Activated naive CD8-positive, alpha-beta T cell treated with anti-CD3 and anti-CD28 coated beads, Interleukin-2, amount 50 U/mL, for 24 hours (primary cell): ENCODE measurements at regions not wholly inside any gene's neighbourhood (a gene's known extent, or its start where the extent isn't known, plus 50 kb on each side); places are given as distances from the start of the nearest gene placed in this dataset.

Experiments
- ATAC-seq: fragments of 150-1000 bp; cut with Tn5 transposase; one replicate; pipeline ENCODE4 v1.10.0; 2021
- DNase-seq: peaks from one replicate; pipeline ENCODE4 v3.0.0; 2021
- H3K27ac Mint-ChIP-seq: one replicate; pipeline ENCODE4 v1.8.0; 2021; ENCODE audit warnings: mild to moderate bottlenecking, mixed read lengths
- H3K27me3 Mint-ChIP-seq: one replicate; pipeline ENCODE4 v1.8.0; 2021; ENCODE audit warnings: mixed read lengths
- H3K36me3 Mint-ChIP-seq: one replicate; pipeline ENCODE4 v1.8.0; 2021; ENCODE audit warnings: low read depth, mixed read lengths
- H3K4me1 Mint-ChIP-seq: one replicate; pipeline ENCODE4 v1.8.0; 2021; ENCODE audit warnings: mixed read lengths
- H3K4me3 Mint-ChIP-seq: one replicate; pipeline ENCODE4 v1.8.0; 2021; ENCODE audit warnings: mild to moderate bottlenecking, moderate library complexity, mixed read lengths
- H3K9me3 Mint-ChIP-seq: one replicate; pipeline ENCODE4 v1.8.0; 2021; ENCODE audit warnings: mixed read lengths

DNA sequence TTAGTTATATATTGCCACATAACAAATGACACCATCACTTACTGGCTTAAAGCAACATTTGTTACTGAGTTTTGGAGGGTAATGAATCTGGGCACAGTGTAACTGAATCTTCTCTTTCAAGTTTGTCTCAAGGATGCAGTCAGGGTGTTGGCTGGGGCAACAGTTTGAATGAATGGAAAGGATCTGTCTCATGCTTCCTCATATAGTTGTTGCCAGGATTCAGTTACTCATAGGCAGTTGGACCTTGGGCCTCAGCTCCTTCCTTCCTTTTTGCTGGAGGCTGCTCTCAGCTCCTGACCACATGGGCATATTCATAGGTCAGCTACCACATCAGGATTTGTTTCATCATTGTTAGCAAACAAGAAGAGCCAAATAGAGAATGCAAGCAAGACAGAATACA is 466.1 kb upstream of the MC4R start:
- no peak overlapping the region for H3K4me3 Mint-ChIP-seq
- H3K27me3 Mint-ChIP-seq, result no peaks in the 10 kb centered on the region
- DNase-seq (no peak), ATAC-seq (no peak)
- no peaks in the 10 kb centered on the region for H3K36me3 Mint-ChIP-seq
- no peaks in the 10 kb centered on the region for H3K4me1 Mint-ChIP-seq
- H3K9me3 Mint-ChIP-seq, result peaks cover 13% of the 10 kb centered on the region
- no peak overlapping the region for H3K27ac Mint-ChIP-seq

DNA sequence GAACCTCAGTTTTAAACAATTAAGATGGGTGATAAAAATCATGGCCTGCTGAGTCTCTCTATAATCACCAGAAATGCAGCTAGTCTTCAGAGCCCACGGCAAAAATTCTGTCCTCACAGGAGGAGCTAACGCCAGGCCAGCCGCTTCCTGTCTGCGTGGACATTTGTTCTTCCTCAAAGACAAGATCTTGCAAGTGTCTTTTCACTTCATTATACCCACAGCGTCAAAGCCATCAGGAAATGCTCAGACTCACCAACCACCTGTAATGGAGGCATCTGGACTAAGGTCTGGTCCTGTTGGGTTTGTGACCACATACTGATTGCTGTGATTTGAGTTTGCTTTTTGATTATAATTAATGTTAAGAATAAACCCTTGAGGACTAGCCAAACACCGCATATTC is 473.8 kb upstream of the MC4R start:
- Mint-ChIP-seq H3K36me3 (no peaks in the 10 kb centered on the region), H3K27ac (no peak overlapping the region), H3K27me3 (no peaks in the 10 kb centered on the region), H3K9me3 (peaks cover 9% of the 10 kb centered on the region), H3K4me1 (no peaks in the 10 kb centered on the region), H3K4me3 (no peak overlapping the region)
- no peak for ATAC-seq
- DNase-seq, result no peak

DNA sequence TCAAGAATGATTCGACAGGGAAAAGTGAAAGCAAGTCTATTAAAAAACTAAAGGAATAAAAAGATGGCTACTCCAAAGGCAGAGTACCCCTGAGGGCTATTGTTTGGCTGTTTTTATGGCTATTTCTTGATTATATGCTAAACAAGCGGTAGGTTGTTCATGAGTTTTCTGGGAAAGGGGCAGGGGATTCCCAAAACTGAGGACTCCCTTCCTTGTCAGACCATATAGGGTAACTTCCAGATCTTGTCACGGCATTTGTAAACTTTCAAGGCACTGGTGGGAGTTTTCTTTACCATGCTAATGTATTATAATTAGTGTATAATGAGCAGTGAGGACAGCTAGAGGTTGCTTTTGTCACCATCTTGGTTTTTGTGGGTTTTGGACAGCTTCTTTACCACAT is 474.9 kb upstream of the MC4R start:
- H3K27me3 Mint-ChIP-seq, result no peaks in the 10 kb centered on the region
- no peak overlapping the region for H3K27ac Mint-ChIP-seq
- DNase-seq, result no peak
- peaks cover 8% of the 10 kb centered on the region for H3K9me3 Mint-ChIP-seq
- no peak for ATAC-seq
- H3K36me3 Mint-ChIP-seq, result no peaks in the 10 kb centered on the region
- H3K4me3 Mint-ChIP-seq, result no peak overlapping the region
- no peaks in the 10 kb centered on the region for H3K4me1 Mint-ChIP-seq

DNA sequence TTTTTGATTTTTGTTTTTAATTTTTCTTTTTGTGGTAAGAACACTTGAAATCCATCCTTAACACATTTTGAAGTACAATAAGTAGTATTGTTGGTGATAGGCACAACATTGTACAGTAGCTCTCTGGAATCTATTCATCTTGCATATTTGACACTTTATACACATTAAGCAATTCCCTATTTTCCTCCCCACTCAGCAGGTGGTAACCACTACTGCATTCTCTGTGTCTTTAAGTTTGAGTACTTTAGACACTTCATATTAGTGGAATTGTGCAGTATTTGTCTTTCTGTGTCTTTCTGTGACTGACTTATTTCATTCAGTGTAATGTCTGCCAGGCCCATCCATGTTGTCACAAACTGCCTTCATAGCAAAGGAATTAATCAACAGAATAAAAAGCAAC is 471.7 kb upstream of the CDH20 start:
- Mint-ChIP-seq H3K4me1 (no peaks in the 10 kb centered on the region), H3K9me3 (no peaks in the 10 kb centered on the region), H3K27me3 (no peaks in the 10 kb centered on the region), H3K4me3 (no peak overlapping the region), H3K27ac (no peak overlapping the region), H3K36me3 (no peaks in the 10 kb centered on the region)
- ATAC-seq (no peak), DNase-seq (no peak)

DNA sequence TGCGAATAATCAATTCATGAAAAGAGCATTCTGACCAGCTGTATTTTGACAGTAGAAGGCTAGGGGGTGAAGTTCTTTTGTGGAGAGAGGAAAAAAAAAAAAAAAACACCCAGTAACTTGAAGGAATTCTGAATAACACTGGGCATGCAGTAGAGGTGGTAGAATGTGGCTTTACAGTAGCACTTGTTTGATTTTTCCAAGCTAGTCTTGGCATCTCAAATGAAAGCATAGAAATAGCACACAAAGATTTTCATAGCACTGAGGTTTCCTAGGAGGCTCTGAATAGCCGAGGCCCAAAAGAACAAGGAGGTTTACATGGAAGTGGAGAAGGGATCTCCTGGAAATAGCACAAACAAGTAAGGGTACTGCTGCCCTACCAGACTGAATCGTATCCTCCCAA is 470.2 kb upstream of the CDH20 start:
- H3K27ac Mint-ChIP-seq, result no peak overlapping the region
- ATAC-seq (no peak), DNase-seq (no peak)
- H3K36me3 Mint-ChIP-seq, result no peaks in the 10 kb centered on the region
- H3K9me3 Mint-ChIP-seq, result no peaks in the 10 kb centered on the region
- no peak overlapping the region for H3K4me3 Mint-ChIP-seq
- H3K4me1 Mint-ChIP-seq, result no peaks in the 10 kb centered on the region
- no peaks in the 10 kb centered on the region for H3K27me3 Mint-ChIP-seq

DNA sequence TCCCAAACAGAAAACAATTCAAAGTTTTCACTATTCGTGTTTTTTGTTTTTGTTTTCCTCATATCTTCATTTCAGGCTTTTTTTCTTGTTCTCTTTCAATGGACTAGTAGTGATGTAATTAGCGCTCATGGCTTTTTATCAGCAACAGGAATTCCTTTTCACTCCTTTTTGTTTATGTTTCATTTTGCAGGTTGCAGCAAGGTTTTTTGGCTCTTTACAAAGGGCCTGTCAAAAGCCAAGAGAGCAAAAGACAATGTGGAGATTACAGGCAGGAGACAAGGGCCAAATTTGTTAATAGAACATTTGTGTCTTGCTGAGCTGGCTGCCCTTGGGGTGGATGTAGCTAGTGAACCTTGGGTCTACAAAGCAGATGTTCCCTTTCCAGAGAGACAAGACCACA is 467.4 kb upstream of the CDH20 start:
- DNase-seq (no peak), ATAC-seq (no peak)
- H3K27me3 Mint-ChIP-seq, result no peaks in the 10 kb centered on the region
- no peaks in the 10 kb centered on the region for H3K36me3 Mint-ChIP-seq
- no peak overlapping the region for H3K4me3 Mint-ChIP-seq
- no peaks in the 10 kb centered on the region for H3K9me3 Mint-ChIP-seq
- no peak overlapping the region for H3K27ac Mint-ChIP-seq
- H3K4me1 Mint-ChIP-seq, result no peaks in the 10 kb centered on the region

DNA sequence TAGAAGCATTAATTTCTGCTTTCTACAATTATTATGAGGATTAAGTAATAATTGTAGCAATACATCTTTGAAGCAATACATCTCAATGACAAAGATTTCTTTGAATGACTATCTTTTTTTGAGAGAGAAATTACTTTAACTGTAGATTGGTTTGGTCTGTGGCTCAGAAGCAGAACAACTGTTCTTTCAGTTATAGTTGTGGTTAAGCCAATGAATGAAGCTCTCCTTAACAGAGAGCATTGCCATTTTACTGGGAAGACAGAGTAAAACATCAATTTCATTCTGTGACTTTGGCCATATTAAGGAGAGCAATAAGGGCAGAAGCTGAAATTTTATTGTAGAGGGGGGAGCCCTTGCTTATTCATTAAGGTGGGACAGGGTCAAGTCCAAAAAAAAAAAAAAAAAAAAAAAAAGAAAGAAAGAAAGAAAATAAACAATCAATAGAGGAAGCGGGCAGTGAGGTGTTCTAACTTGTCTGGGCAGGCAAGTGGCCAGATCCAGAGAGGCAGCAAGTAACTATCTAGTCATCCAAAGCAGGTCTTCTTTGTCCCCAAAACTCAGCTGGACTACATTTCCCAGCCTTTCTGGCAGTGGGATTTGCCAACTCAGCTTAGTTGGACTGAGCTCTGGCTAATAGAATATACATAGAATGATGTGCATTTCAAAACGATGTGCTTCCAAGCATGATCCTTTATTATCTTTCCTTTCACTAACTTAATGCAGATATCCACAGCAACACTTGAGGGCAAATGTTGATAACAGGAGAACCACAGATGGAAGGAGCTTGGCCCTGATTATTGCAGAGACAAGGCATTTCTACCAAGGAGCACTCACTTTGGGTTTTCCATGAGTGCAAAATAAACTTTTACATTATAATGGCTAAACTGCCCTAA is 462.7 kb upstream of the CDH20 start:
- Mint-ChIP-seq H3K27ac (no peak overlapping the region), H3K9me3 (no peaks in the 10 kb centered on the region), H3K4me3 (no peak overlapping the region), H3K4me1 (no peaks in the 10 kb centered on the region), H3K36me3 (no peaks in the 10 kb centered on the region), H3K27me3 (no peaks in the 10 kb centered on the region)
- DNase-seq (no peak), ATAC-seq (no peak)

DNA sequence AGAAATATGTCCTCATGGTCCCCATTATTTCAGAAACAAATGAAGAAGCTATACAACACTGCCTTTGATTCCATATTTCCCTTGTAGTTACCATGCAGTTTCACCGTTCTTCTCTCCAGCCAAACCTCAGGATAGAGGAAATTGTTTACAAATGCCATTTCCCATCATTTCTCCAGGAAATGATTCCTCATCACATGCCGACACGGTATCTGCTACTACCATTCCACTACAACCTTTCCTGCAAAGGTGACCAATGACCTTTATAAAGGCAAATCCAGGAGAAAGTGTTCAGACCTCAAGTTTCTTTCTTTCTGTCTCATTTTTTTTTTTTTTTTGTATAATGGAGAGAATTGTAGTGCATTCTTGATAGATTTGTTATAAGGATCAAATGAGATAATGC is 460.8 kb upstream of the CDH20 start:
- no peak overlapping the region for H3K4me3 Mint-ChIP-seq
- DNase-seq, result no peak
- H3K36me3 Mint-ChIP-seq, result no peaks in the 10 kb centered on the region

DNA sequence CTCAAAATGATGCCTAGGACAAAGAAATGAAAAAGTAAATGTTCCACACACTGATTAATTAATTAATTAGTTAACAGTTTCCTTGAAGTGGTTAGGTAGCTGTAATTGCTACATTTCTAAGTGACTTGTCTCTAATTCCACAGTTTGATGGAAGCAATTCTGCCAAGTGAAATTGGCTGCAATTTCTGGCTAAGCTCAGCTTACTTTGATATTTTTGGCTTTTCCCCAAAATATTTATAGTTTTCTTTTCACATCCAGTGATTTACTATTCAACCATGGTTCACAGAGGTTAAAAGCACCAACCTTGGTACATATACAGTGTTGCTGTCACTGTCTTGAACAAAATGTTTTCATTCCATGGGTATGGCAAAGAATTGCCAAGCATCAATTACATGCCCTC is 459.5 kb upstream of the CDH20 start:
- Mint-ChIP-seq H3K27ac (no peak overlapping the region), H3K36me3 (no peaks in the 10 kb centered on the region), H3K27me3 (no peaks in the 10 kb centered on the region), H3K9me3 (no peaks in the 10 kb centered on the region), H3K4me3 (no peak overlapping the region), H3K4me1 (no peaks in the 10 kb centered on the region)
- ATAC-seq (no peak), DNase-seq (no peak)

More for the DNA sequence above, 460.8 kb upstream of the CDH20 start:
- H3K9me3 Mint-ChIP-seq, result no peaks in the 10 kb centered on the region
- no peak for ATAC-seq
- H3K27ac Mint-ChIP-seq, result no peak overlapping the region
- H3K4me1 Mint-ChIP-seq, result no peaks in the 10 kb centered on the region
- no peaks in the 10 kb centered on the region for H3K27me3 Mint-ChIP-seq

DNA sequence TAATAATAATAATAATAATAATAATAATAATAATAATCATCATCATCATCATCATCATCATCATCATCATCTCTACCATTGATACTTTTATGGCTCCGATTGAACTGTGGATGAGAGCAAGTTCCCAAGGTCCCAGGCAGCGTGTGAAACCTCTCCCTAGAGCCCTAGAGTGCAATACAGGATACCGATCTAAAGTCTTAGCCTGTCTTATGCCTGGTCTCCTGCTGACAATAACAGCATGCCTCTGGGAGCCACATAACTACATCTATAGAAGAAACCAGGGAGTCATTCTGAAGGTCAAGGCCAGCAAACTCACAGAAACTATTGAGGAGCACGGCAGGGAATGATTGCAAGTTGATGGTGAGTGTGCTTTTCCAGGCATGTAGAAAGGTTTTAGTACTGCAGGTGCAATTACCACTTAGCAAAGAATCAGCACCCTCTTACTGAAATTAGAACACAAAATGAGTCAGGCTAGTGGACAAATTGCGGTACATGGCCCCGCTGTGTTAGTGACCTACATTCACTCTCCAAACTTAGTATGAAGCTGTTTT is 457.2 kb upstream of the CDH20 start:
- no peak for DNase-seq
- no peaks in the 10 kb centered on the region for H3K27me3 Mint-ChIP-seq
- ATAC-seq, result no peak
- no peak overlapping the region for H3K4me3 Mint-ChIP-seq
- no peaks in the 10 kb centered on the region for H3K4me1 Mint-ChIP-seq
- no peaks in the 10 kb centered on the region for H3K36me3 Mint-ChIP-seq
- H3K9me3 Mint-ChIP-seq, result no peaks in the 10 kb centered on the region
- no peak overlapping the region for H3K27ac Mint-ChIP-seq

DNA sequence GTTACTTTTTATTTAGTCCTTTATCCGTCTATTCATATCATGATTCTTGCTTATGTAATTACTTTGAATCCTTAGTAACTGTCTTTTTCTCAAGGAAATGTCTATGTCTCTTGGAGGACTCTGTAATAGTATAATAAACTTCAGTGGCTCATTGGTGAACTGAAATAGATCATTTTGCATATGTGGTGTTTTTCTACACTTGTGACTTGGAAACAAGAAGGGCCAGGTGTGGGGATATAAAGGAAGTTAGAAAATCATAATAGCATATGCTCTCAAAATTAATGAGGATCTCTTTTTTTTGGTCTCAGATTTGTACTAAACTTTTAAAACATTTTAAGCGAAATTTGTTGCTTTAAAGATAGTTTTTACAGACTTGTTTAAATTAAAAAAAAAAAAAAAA is 453.0 kb upstream of the CDH20 start:
- no peaks in the 10 kb centered on the region for H3K4me1 Mint-ChIP-seq
- H3K9me3 Mint-ChIP-seq, result peaks cover 10% of the 10 kb centered on the region
- no peaks in the 10 kb centered on the region for H3K27me3 Mint-ChIP-seq
- H3K36me3 Mint-ChIP-seq, result no peaks in the 10 kb centered on the region
- H3K27ac Mint-ChIP-seq, result no peak overlapping the region
- no peak overlapping the region for H3K4me3 Mint-ChIP-seq
- DNase-seq (no peak), ATAC-seq (no peak)

DNA sequence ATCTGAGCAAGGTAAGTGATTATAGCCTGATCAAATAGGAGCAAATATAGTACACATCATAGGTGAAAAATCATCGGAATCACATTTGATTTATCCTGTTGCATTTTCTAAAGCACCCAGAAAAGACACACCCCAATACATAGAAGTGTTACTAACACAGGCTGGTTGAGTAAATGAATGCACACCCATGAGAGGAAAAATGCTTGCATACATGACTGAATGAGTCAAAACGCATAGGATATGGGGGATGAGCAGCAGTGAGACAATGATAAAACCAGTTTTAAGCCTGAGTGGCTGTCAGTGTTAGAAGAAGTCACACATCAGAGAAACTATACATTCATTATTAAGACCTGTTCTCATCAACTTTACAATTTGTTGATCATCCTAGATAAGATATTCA is 449.6 kb upstream of the CDH20 start:
- peaks cover 10% of the 10 kb centered on the region for H3K9me3 Mint-ChIP-seq
- no peaks in the 10 kb centered on the region for H3K27me3 Mint-ChIP-seq
- no peaks in the 10 kb centered on the region for H3K4me1 Mint-ChIP-seq
- DNase-seq, result no peak
- H3K27ac Mint-ChIP-seq, result no peak overlapping the region
- no peaks in the 10 kb centered on the region for H3K36me3 Mint-ChIP-seq
- no peak for ATAC-seq
- H3K4me3 Mint-ChIP-seq, result no peak overlapping the region

DNA sequence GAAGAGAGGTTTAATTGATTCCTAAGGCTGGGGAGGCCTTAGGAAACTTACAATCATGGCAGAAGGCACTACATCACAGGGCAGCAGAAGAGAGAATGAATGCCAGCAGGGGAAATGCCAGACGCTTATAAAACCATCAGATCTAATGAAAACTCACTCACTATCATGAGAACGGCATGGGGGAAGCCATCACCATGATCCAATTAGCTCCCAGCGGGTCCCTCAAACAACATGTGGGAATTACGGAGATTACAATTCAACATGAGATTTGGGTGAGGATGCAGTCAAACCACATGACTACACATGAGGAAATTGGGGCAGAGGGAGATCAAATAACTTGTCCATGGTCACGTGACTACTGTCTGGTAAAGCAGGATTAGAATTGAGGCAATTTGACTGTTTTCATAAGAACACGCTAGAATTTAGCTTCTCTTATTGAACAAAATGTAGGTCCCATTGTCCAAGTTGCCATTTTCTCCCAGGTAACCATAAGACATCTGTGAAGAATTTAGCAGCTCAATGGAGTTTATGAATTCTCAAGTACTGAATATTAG is 445.1 kb upstream of the CDH20 start:
- H3K27ac Mint-ChIP-seq, result no peak overlapping the region
- H3K4me1 Mint-ChIP-seq, result no peaks in the 10 kb centered on the region
- H3K36me3 Mint-ChIP-seq, result no peaks in the 10 kb centered on the region
- H3K4me3 Mint-ChIP-seq, result no peak overlapping the region
- peaks cover 10% of the 10 kb centered on the region for H3K9me3 Mint-ChIP-seq
- DNase-seq (no peak), ATAC-seq (no peak)
- H3K27me3 Mint-ChIP-seq, result no peaks in the 10 kb centered on the region

DNA sequence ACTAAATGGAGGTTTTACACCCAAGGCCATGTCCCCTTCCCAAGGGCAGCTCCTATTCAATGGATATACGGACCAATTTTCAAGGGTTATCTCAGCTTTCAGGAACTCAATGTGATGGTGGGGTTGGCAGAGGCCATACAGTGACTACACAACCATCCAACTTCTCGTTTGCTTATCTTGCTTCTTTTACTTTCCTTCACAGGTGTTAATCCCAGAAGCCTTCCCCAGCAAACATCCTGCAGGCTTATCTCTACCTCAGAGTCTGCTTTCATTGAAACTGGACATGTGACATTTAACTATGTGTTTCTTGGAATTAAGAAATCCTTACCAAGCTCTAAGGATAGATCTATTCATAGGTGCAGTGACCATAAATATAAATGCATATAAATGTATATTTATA is 443.8 kb upstream of the CDH20 start:
- ATAC-seq, result no peak
- DNase-seq, result no peak
- no peak overlapping the region for H3K27ac Mint-ChIP-seq
- H3K36me3 Mint-ChIP-seq, result no peaks in the 10 kb centered on the region
- no peaks in the 10 kb centered on the region for H3K4me1 Mint-ChIP-seq
- no peaks in the 10 kb centered on the region for H3K27me3 Mint-ChIP-seq
- no peaks in the 10 kb centered on the region for H3K9me3 Mint-ChIP-seq
- no peak overlapping the region for H3K4me3 Mint-ChIP-seq

DNA sequence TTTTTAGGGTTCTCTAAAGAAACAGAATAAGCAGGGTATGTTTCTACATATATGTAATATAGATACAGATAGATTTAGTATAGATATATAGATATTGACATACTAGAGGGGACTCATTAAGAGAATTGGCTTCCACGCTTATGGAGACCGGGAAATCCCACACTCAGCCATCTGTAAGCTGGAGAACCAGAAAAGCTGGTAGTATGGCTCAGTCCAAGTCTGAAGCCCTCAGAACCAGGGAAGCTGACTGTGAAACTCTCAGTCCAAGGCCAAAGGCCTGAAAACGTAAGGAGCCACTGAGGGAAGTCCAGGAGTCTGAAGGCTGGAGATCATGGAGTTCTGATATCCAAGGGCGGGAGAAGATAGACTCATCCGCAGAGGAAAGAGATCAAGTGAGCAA is 441.3 kb upstream of the CDH20 start:
- no peak for ATAC-seq
- Mint-ChIP-seq H3K36me3 (no peaks in the 10 kb centered on the region), H3K4me3 (no peak overlapping the region), H3K9me3 (peaks cover 6% of the 10 kb centered on the region), H3K4me1 (no peaks in the 10 kb centered on the region), H3K27ac (no peak overlapping the region), H3K27me3 (no peaks in the 10 kb centered on the region)
- DNase-seq, result no peak
